SJCRH30 (cell line): ENCODE measurements at regions not wholly inside any gene's neighbourhood (a gene's known extent, or its start where the extent isn't known, plus 50 kb on each side); places are given as distances from the start of the nearest gene placed in this dataset.
"Not testable (repeated sequence)": the region's sequence is repeated elsewhere in the genome, so short reads cannot be mapped to it uniquely, and the experiment has no call there.

Experiments
- DNase-seq, 2 experiments: peaks; one replicate each; pipeline ENCODE4 v3.0.0-alpha.2; 2015 to 2020
- H3K27ac ChIP-seq: fragments of 250-450 bp; sonication (Bioruptor Pico); 2 replicates; pipeline ENCODE4 v1.5.1; 2020; ENCODE audit warnings: mild to moderate bottlenecking, moderate library complexity
- H3K27me3 ChIP-seq: fragments of 250-450 bp; sonication (Bioruptor Pico); 2 replicates; pipeline ENCODE4 v1.5.1; 2020; ENCODE audit warnings: mild to moderate bottlenecking, moderate library complexity
- H3K36me3 ChIP-seq: fragments of 250-450 bp; sonication (Bioruptor Pico); 2 replicates; pipeline ENCODE4 v1.5.1; 2020; ENCODE audit warnings: mild to moderate bottlenecking, moderate library complexity
- H3K4me1 ChIP-seq: fragments of 250-450 bp; sonication (Bioruptor Pico); 2 replicates; pipeline ENCODE4 v1.5.1; 2020; ENCODE audit warnings: mild to moderate bottlenecking, moderate library complexity
- H3K4me3 ChIP-seq: fragments of 250-450 bp; sonication (Bioruptor Pico); 2 replicates; pipeline ENCODE4 v1.5.1; 2020; ENCODE audit warnings: mild to moderate bottlenecking, moderate library complexity
- H3K9me3 ChIP-seq: fragments of 250-450 bp; sonication (Bioruptor Pico); replicated peaks from 2 replicates; pipeline ENCODE4 v1.5.1; 2020; ENCODE audit warnings: mild to moderate bottlenecking, moderate library complexity

DNA sequence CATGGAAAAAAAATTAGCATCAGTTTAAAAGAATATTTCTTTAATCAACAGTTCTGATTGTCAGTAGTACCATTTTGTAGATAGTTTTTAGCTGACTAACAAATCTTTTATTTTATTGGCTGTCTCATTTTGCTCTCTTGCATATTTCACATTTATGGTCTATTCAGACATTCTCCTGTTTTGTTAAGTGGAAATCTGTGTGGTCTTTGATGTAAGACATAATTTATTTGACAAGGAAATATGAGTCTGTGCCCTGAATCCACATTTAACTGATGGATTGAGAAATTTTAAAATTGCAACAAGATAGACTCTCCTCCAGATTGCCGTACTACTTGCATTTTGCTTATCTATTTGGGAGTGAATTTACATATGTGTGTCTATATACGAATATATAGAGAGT is 96.3 kb upstream of the ATP5MC3 start:
- no peak overlapping the region for H3K4me3 ChIP-seq
- no peak overlapping the region for H3K27ac ChIP-seq
- H3K4me1 ChIP-seq = no peaks in the 10 kb centered on the region; the same call in 1 of the 2 replicates
- no peaks in the 10 kb centered on the region for H3K9me3 ChIP-seq
- H3K27me3 ChIP-seq = peaks cover 7% of the 10 kb centered on the region; the same call in 1 of the 2 replicates
- no peak for DNase-seq
- no peaks in the 10 kb centered on the region for H3K36me3 ChIP-seq

DNA sequence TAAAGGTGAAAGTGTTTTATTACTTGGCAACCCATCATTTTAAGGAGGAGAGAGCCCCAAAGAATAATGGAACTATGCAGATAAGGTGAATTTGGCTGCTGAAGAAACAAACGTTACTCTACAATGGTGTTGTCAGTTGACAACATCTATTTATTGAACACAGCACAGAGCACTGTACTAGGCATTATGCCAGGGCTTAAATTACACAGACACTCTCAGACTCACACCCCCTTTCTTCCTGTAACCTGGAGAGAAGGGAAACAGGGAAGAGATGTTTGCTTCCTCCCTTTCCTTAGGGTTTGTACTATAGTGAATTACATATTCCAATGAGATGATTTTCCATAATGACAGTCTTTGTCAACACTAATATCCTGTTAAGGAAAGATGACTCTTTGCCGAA is 94.0 kb upstream of the ATP5MC3 start:
- peaks cover 9% of the 10 kb centered on the region; the same call in 1 of the 2 replicates for H3K27me3 ChIP-seq
- no peaks in the 10 kb centered on the region for H3K9me3 ChIP-seq
- H3K27ac ChIP-seq = no peak overlapping the region
- no peak for DNase-seq
- no peaks in the 10 kb centered on the region for H3K4me1 ChIP-seq
- H3K4me3 ChIP-seq = no peak overlapping the region
- H3K36me3 ChIP-seq = no peaks in the 10 kb centered on the region

DNA sequence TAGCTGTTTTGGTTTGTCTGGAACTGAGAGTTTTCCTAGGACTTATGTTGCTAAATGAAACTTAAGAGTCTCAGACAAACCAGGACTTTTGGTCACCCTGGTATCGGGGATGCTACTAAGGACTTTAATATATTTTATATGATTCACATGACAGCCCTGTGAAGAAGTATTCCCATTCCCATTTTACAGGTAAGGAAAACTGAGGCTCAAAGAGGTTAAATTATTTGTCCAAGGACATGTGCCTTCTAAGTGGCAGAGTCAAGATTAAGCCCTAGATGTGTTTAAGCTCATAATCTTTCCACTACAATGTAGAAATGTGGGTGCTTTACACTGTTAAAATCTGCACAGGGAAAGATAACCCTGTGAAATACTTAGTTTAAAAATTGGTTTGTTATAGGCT is 77.7 kb upstream of the ATP5MC3 start:
- DNase-seq = no peak
- Histone ChIP-seq H3K4me3 (no peak overlapping the region), H3K27me3 (no peaks in the 10 kb centered on the region), H3K27ac (no peak overlapping the region), H3K9me3 (no peaks in the 10 kb centered on the region), H3K4me1 (peaks cover 3% of the 10 kb centered on the region), H3K36me3 (no peaks in the 10 kb centered on the region)

DNA sequence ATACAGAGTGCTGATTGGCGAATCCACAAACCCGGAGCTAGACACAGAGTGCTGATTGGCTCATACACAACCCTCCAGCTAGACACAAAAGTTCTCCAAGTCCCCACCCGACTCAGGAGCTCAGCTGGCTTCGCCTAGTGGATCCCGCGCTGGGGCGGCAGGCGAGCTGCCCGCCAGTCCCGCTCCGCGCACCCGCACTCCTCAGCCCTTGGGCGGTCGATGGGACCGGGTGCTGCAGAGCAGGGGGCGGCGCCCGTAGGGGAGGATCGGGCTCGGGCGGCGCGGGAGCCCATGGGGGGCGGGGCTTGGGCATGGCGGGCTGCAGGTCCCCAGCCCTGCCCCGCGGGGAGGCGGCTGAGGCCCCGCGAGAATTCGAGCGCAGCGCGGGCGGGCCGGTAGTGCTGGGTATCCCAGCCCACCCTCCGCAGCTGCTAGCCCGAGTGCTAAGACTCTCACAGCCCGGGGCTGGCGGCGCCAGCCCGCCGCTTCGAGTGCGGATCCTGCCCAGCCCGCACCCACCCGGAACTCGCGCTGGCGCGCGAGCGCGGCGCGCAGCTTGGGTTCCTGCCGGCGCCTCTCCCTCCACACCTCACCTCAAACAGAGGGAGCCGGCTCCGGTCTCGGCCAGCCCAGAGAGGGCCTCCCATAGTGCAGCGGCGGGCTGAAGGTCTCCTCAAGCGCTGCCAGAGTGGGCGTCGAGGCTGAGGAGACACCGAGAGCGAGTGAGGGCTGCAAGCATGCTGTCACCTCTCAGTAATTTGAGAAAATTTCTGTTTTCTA is 75.5 kb upstream of the ATP5MC3 start:
- H3K4me1 ChIP-seq = peaks cover 7% of the 10 kb centered on the region
- no peak overlapping the region for H3K4me3 ChIP-seq
- H3K27me3 ChIP-seq = no peaks in the 10 kb centered on the region
- no peak overlapping the region for H3K27ac ChIP-seq
- no peaks in the 10 kb centered on the region for H3K36me3 ChIP-seq
- no peaks in the 10 kb centered on the region for H3K9me3 ChIP-seq
- no peak for DNase-seq

DNA sequence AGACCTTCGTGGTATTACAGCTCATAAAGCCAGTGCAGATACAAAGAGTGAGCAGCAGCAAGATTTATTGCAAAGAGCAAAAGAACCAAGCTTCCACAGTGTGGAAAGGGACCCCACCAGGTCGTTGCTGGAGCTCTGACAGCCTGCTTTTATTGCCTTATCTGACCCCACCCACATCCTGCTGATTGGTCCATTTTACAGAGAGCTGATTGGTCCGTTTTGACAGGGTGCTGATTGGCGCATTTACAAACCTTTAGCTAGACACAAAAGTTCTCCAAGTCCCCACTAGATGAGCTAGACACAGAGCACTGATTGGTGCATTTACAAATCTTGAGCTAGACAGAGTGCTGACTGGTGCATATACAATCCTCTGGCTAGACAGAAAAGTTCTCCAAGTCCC is 74.9 kb upstream of the ATP5MC3 start:
- H3K9me3 ChIP-seq, DNase-seq, H3K36me3 ChIP-seq: not testable (repeated sequence)

DNA sequence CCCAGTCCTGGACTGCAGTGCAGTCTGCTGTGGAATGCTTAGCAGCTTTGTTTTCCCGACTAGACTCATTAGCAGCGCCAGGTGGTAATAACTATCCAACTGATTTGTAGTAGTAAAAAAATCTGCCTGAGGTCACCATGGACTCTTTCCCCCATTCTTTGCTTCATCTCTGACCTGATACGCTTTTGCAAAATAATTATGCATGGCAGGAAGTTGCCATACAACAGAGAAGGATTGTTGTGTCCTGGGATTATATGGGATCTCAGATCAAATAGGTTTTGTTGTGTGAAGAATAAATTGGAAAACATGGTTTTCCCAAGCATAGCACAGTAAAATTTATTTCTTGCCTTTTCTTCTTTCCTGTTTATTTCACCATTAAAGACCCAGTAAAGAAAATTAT is 72.4 kb upstream of the ATP5MC3 start:
- H3K27ac ChIP-seq = no peak overlapping the region
- no peaks in the 10 kb centered on the region for H3K27me3 ChIP-seq
- DNase-seq = peak; percentile 17 to 39
- H3K4me3 ChIP-seq = no peak overlapping the region
- peaks cover 7% of the 10 kb centered on the region for H3K4me1 ChIP-seq
- no peaks in the 10 kb centered on the region for H3K9me3 ChIP-seq
- H3K36me3 ChIP-seq = no peaks in the 10 kb centered on the region

More for the DNA sequence above, 74.9 kb upstream of the ATP5MC3 start:
- not testable (repeated sequence) for H3K27ac ChIP-seq, H3K27me3 ChIP-seq, H3K4me3 ChIP-seq, H3K4me1 ChIP-seq

DNA sequence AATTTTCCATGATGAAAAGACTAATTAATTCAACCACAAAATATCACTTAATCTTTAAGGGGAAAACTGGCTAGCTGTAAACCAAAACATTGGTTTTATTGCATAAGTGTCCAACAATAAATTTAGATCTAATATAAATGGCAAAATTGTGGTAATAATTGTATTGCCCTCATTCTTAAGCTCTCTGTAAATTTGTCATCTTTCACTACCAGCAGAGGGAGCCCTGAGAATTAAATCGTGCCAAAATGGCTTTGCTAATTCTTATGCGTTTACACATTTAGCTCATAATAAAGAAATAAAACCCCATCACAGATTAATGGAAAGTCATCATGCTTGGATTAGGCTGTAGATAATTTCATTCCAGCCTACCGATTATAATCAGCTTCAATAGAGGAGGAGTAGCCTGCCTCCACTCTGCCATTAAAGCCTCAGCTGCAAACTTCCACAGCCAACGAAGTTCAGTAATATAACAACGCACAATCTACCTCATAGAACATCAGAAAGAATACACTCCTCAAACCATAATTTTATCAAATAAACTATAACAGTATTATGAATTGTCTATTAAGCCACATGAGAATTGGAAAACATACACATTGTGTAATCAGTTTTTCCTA is 70.0 kb upstream of the ATP5MC3 start:
- DNase-seq = peak in 1 of 2 experiments; percentile 53
- Histone ChIP-seq H3K27ac (no peak overlapping the region), H3K27me3 (no peaks in the 10 kb centered on the region), H3K9me3 (no peaks in the 10 kb centered on the region), H3K4me1 (peaks cover 7% of the 10 kb centered on the region), H3K4me3 (no peak overlapping the region), H3K36me3 (no peaks in the 10 kb centered on the region)

DNA sequence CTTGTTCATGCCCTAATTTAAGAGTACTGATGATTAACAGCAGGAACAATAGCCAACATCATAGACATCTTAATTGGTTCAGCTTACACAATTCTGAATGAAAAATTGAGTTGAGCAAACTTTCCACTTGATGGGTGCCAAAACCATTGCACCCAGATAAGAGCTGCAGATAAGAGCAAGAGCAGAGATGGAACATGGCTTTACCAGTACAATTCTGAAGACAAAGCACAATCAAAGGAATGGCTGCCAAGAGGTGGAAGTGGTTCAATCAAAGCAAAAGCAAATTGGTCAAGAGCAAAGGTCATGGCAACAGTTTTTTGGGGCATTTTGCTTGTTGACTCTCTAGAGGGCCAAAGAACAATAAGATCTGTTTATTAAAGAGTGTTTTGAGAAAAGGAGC is 65.6 kb upstream of the ATP5MC3 start:
- H3K27ac ChIP-seq = no peak overlapping the region
- no peaks in the 10 kb centered on the region for H3K36me3 ChIP-seq
- H3K4me1 ChIP-seq = no peaks in the 10 kb centered on the region
- no peaks in the 10 kb centered on the region for H3K27me3 ChIP-seq
- no peak overlapping the region for H3K4me3 ChIP-seq
- H3K9me3 ChIP-seq = no peaks in the 10 kb centered on the region
- DNase-seq = no peak

DNA sequence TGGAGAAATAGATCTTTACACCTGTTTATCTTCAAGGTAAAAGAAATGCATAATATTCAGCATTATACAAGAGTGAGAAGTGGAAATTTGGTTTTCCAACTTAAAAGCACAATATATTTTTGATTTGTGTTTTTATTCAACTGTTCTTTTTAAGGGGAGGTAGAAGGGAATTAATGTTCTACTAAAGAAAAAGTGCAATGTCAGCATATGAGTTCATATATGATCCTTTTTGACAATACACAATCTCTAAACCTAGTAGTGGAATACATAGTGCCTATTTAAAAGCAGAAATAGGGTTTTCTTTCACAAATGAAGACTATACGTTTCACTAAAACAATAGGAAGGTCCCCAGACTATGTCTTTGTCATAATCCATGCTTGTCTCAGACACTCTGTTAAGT is 63.2 kb upstream of the ATP5MC3 start:
- Histone ChIP-seq H3K9me3 (0 out of 2 replicates have a peak, but pooled peaks cover 3% of the 10 kb centered on the region), H3K4me3 (no peak overlapping the region), H3K4me1 (no peaks in the 10 kb centered on the region), H3K27me3 (no peaks in the 10 kb centered on the region), H3K36me3 (no peaks in the 10 kb centered on the region), H3K27ac (no peak overlapping the region)
- no peak for DNase-seq

DNA sequence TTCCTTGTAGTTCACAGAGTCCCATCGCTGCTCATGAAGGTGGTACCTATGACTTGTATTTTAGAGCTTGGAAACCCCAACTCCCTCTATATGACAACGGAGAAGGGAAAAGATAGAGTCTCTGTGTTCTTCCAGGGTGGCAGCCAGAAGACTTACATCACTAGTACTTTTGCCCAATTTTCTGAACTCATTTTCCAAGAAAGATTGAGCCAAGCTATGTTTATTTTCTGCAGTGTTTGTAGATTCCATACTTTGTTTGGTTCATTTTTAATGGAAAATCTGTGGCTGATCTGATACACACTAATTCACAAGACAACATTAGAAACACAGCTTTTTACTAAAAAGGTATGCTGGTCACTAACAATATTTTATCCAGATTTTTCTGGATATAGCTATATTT is 60.2 kb upstream of the ATP5MC3 start:
- H3K4me1 ChIP-seq = no peaks in the 10 kb centered on the region
- peaks cover 6% of the 10 kb centered on the region; the same call in 1 of the 2 replicates for H3K9me3 ChIP-seq
- H3K4me3 ChIP-seq = no peak overlapping the region
- no peak for DNase-seq
- H3K27ac ChIP-seq = no peak overlapping the region
- no peaks in the 10 kb centered on the region for H3K27me3 ChIP-seq
- H3K36me3 ChIP-seq = no peaks in the 10 kb centered on the region

DNA sequence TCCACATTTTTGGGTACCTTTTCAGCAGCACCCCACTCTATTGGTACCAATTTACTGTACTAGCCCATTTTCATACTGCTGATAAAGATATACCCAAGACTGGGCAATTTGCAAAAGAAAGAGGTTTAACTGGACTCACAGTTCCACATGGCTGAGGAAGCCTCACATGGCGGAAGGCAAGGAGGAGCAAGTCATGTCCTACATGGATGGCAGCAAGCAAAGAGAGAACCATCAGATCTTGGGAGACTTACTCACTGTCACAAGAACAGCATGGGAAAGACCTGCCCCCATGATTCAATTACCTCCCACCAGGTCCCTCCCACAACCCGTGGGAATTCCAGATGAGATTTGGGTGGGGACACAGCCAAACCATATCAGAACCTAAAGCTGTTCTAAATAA is 58.5 kb upstream of the ATP5MC3 start:
- not testable (repeated sequence) for H3K36me3 ChIP-seq, DNase-seq, H3K4me3 ChIP-seq, H3K9me3 ChIP-seq, H3K27ac ChIP-seq, H3K27me3 ChIP-seq, H3K4me1 ChIP-seq

DNA sequence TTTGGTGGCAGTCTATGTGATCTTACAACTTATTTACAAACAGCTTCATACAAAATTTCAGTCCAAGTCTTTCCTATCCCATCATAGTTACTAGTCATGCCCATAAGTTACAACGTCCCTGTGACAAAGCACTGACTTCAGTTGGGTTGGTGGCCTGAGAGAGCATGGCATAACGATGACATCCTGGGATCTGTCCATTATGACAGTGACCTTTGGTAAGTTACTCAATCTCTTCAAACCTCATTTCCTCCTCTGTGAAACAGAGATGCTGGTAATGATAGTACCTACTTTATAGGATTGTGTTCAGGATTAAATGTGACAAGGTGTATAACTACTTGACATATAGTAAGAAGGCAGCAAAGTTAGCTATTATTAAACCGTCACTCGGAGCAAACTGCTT is 55.4 kb upstream of the ATP5MC3 start:
- Histone ChIP-seq H3K27ac (no peak overlapping the region), H3K4me3 (no peak overlapping the region), H3K36me3 (no peaks in the 10 kb centered on the region), H3K27me3 (no peaks in the 10 kb centered on the region; the same call in 1 of the 2 replicates), H3K9me3 (peaks cover 6% of the 10 kb centered on the region; the same call in 1 of the 2 replicates), H3K4me1 (peaks cover 15% of the 10 kb centered on the region)
- DNase-seq = no peak

DNA sequence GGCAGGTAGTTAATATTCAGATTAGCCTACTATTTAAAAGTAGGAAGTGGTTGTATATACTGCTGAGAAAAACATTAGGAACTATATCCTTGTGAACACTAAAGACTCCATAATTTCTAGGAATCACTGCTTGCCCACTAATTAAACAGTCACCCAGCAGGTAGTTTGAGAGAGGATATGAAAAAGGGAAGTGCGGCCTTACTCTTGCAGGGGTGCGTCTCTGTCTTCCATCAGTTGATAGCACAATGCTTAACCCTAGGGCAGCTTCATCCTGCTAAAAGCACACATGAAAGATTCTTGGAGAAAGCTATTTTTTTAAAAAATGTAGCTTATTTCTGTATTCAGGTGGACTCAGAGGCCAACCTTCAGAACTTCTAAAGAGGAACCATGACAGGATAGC is 53.1 kb upstream of the ATP5MC3 start:
- no peaks in the 10 kb centered on the region; the same call in 1 of the 2 replicates for H3K27me3 ChIP-seq
- no peak overlapping the region for H3K4me3 ChIP-seq
- H3K4me1 ChIP-seq = peaks cover 15% of the 10 kb centered on the region
- no peaks in the 10 kb centered on the region for H3K36me3 ChIP-seq
- peaks cover 3% of the 10 kb centered on the region; the same call in 1 of the 2 replicates for H3K9me3 ChIP-seq
- no peak for DNase-seq
- H3K27ac ChIP-seq = no peak overlapping the region

DNA sequence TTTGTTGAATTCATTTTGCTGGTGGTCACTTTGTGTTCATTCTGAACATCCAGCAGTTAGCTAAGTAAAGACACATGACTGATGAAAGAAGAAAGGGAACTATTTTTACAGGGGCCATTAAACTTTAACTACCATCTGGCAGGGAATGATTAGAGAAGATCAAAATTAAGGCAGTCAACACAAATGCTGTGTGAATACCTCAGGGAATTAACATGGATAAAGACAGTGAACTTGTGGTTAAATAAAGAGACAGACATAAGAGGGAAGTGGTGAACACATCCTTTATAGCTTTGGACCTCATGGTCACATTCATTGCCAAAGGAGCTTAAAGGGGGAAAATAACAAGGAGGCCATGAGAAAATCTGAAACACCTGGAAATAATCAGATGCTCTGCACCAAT is 52.6 kb upstream of the ATP5MC3 start:
- peaks cover 3% of the 10 kb centered on the region; the same call in 1 of the 2 replicates for H3K9me3 ChIP-seq
- H3K4me1 ChIP-seq = peaks cover 15% of the 10 kb centered on the region
- H3K27me3 ChIP-seq = no peaks in the 10 kb centered on the region; the same call in 1 of the 2 replicates
- peak in 1 of 2 experiments; percentile 29 for DNase-seq
- H3K27ac ChIP-seq = no peak overlapping the region
- H3K4me3 ChIP-seq = no peak overlapping the region
- H3K36me3 ChIP-seq = no peaks in the 10 kb centered on the region

DNA sequence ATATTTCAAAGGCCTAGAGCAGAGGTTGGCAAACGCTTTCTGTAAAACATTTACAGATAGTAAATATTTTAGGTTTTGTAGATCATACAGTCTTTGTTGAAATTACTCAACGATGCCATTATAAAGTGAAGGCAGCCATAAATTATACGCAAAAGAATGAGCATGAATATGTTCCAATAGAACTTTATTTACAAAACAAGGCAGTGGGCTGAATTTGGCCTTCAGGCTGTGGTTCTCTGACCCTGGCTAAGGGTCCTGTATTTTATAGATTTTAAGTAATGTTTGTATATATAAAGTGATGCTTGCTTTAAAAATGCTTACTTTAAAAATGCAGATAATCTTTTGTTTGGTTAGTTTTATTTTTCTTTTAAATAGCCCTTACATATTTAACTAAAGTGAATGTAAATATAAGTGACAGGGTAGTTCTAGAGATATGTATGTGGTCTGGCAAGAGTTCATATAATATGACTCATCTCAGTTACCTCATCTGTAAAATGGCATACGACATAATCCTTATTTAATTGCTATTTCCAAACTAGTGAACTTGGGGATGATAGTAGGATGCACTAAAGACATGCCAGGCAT is 51.7 kb upstream of the ATP5MC3 start:
- H3K27ac ChIP-seq = no peak overlapping the region
- no peaks in the 10 kb centered on the region for H3K36me3 ChIP-seq
- H3K4me3 ChIP-seq = no peak overlapping the region
- H3K27me3 ChIP-seq = no peaks in the 10 kb centered on the region; the same call in 1 of the 2 replicates
- DNase-seq = peak in 1 of 2 experiments; percentile 36
- H3K9me3 ChIP-seq = peaks cover 3% of the 10 kb centered on the region; the same call in 1 of the 2 replicates
- peaks cover 15% of the 10 kb centered on the region for H3K4me1 ChIP-seq
